OCI-LY1 (cell line): ENCODE measurements at regions not wholly inside any gene's neighbourhood (a gene's known extent, or its start where the extent isn't known, plus 50 kb on each side); places are given as distances from the start of the nearest gene placed in this dataset.

ENCODE experiments used
- EZH2 ChIP-seq: fragments of 200-600 bp; sonication (generic), shearing (Covaris generic); IDR thresholded peaks from 2 replicates; pipeline ENCODE4 v1.8.0; 2017; ENCODE audit warnings: borderline replicate concordance, mixed run types, mild to moderate bottlenecking, antibody characterized with exemption, low read length, moderate library complexity, mixed read lengths
- TF ChIP-seq, protein P1 (sequence below): fragments of 200-600 bp; sonication (generic), shearing (Covaris generic); IDR thresholded peaks from 2 replicates; pipeline ENCODE4 v1.5.1; 2017; ENCODE audit warnings: mild to moderate bottlenecking, antibody characterized with exemption, low read length, moderate library complexity, mixed read lengths

DNA sequence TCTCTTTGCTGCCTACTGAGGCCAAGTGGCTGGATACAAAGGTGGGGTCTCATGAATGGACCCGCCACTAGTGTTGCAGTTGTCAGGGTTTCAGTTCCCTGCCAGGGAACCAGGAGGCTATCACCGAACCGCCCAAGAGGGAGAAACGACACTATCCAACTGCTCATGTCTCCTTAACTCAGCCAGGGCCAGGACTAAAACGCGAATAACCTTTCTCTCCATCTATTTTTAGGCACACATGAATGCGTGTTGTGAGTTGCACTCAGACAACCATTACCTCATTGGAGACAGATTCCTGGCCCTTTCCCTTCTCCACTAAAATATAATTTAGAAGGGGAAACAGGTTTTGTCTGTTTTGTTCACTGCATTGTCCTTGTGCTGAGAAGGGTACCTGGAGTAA lies 559.5 kb downstream of the SOCS6 start:
- TF ChIP-seq, protein P1, sequence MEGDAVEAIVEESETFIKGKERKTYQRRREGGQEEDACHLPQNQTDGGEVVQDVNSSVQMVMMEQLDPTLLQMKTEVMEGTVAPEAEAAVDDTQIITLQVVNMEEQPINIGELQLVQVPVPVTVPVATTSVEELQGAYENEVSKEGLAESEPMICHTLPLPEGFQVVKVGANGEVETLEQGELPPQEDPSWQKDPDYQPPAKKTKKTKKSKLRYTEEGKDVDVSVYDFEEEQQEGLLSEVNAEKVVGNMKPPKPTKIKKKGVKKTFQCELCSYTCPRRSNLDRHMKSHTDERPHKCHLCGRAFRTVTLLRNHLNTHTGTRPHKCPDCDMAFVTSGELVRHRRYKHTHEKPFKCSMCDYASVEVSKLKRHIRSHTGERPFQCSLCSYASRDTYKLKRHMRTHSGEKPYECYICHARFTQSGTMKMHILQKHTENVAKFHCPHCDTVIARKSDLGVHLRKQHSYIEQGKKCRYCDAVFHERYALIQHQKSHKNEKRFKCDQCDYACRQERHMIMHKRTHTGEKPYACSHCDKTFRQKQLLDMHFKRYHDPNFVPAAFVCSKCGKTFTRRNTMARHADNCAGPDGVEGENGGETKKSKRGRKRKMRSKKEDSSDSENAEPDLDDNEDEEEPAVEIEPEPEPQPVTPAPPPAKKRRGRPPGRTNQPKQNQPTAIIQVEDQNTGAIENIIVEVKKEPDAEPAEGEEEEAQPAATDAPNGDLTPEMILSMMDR = no peak
- TF ChIP-seq EZH2 = no peak
